NCI-H1417 treated with DMSO at 0.1 percent for 48 hours (cell line): ENCODE measurements at regions not wholly inside any gene's neighbourhood (a gene's known extent, or its start where the extent isn't known, plus 50 kb on each side); places are given as distances from the start of the nearest gene placed in this dataset.
"Not testable (repeated sequence)": the region's sequence is repeated elsewhere in the genome, so short reads cannot be mapped to it uniquely, and the experiment has no call there.

Experiments
- DNase-seq: peaks from one replicate; lab custom pipeline; 2025; lab: John Stamatoyannopoulos, UW

- DNase-seq: not testable (repeated sequence)
Observed at GRCh38 chr17:64724246-64724645, 62.1 kb upstream of the SMURF2 start.

DNA sequence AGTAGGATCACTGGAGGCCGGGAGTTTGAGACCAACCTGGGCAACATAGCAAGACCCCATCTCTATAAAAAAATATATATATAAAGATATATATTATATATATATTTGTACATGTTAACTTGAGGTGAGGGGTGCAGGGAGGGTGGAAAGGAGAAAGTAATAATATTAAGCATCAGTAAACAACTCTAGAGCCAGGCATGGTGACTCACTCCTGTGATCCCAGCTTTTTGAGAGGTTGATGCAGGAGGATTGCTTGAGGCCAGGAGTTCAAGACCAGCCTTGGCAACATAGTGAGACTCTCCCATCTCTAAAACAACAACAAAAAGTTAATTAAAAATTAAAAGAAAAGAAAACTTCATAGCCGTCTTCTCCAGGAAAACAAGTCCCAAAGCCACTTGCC is 61.7 kb upstream of the SMURF2 start:
- no peak for DNase-seq

DNA sequence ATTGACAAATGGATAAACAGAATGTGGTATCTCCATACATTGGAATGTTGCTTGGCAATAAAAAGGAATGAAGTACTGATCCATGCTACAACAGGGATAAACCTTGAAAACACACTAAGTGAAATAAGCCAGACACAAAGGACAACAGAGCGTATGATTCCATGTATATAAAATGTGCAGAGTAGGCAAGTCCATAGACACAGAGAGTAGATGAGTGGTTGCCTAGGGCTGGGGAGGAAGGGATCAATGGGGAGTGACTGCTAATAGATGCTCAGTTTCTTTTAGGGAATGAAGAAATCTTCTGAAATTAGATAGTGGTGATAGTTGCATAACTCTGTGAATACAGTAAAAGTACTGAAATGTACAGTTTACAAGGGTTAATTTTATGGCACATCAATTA is 59.4 kb upstream of the SMURF2 start:
- DNase-seq: not testable (repeated sequence)

DNA sequence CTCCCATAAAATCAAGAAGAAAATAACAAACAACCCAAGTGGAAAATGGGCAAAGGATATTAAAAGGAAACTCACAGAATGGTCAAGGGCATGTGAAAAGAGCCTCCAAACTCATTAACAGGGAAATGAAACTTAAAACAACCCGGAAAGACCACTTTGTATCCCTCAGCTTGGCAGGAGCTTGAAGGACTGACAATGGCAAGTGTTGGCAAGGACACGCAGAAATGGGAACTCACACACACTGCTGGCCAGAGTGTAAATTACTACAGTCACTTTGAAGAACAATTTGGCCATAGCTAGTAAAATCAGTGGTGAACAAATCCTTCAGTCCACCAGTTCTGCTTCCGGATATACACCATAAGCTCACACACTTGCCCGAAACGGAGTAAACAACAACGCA is 58.1 kb upstream of the SMURF2 start:
- DNase-seq: not testable (repeated sequence)

DNA sequence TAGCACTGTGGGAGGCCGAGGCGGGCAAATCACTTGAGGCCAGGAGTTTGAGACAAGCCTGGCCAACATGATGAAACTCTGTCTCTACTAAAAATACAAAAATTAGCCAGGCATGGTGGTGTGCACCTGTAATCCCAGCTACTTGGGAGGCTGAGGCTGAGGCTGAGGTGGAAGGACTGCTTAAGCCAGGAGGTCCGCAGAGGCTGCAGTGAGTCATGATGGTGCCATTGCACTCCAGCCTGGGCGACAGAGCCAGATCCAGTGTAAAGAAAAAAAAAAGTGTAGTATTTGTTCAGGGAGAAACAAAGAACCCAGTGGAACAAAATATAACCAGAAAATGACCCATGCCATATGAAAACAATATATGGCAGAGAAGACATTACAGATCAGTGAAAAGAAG is 57.4 kb upstream of the SMURF2 start:
- DNase-seq: not testable (repeated sequence)

- not testable (repeated sequence) for DNase-seq
Observed at GRCh38 chr17:64718816-64719215, 56.7 kb upstream of the SMURF2 start.

GRCh38 chr17:64718058-64718457 is 56.0 kb upstream of the SMURF2 start:
- no peak for DNase-seq

DNA sequence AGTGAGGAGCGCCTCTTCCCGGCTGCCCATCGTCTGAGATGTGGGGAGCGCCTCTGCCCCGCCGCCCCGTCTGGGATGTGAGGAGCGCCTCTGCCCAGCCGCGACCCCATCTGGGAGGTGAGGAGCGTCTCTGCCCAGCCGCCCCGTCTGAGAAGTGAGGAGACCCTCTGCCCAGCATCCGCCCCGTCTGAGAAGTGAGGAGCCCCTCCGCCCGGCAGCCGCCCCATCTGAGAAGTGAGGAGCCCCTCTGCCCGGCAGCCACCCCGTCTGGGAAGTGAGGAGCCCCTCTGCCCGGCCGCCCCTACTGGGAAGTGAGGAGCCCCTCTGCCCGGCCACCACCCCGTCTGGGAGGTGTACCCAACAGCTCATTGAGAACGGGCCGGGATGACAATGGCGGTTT is 54.4 kb upstream of the SMURF2 start:
- DNase-seq: not testable (repeated sequence)

GRCh38 chr17:64713786-64714185 is 51.7 kb upstream of the SMURF2 start:
- DNase-seq: not testable (repeated sequence)

- not testable (repeated sequence) for DNase-seq
Observed at GRCh38 chr17:64712557-64713351, 50.6 kb upstream of the SMURF2 start.
